Thyroid gland (tissue), 4 donors: ENCODE measurements at regions not wholly inside any gene's neighbourhood (a gene's known extent, or its start where the extent isn't known, plus 50 kb on each side); places are given as distances from the start of the nearest gene placed in this dataset.

ENCODE experiments used
- DNase-seq, 2 donors: peaks; one replicate each; pipeline ENCODE4 v3.0.0-alpha.2; 2019
- H3K27ac ChIP-seq, 3 donors: fragments of 200-600 bp; sonication (generic); 1 replicate in 2 of 3; 2 replicates in 1 of 3; pipeline ENCODE4 v1.5.1; 2016 to 2019; ENCODE audit warnings: mild to moderate bottlenecking in 1 of 3, moderate library complexity in 1 of 3
- H3K27me3 ChIP-seq: fragments of 200-600 bp; sonication (generic); one replicate; pipeline ENCODE4 v1.5.1; 2019
- H3K36me3 ChIP-seq, 2 donors: fragments of 200-600 bp; sonication (generic); one replicate each; pipeline ENCODE4 v1.5.1; 2016 to 2019
- H3K4me1 ChIP-seq, 2 donors: fragments of 200-600 bp; sonication (generic); one replicate each; pipeline ENCODE4 v1.5.1; 2017 to 2019
- H3K4me3 ChIP-seq, 3 donors: fragments of 200-600 bp; sonication (generic); replicated peaks in 1 of 3; 1 replicate in 2 of 3; 2 replicates in 1 of 3; pipeline ENCODE4 v1.5.1; 2016; ENCODE audit warnings: mild to moderate bottlenecking in 1 of 3
- H3K9me3 ChIP-seq: fragments of 200-600 bp; sonication (generic); one replicate; pipeline ENCODE4 v1.5.1; 2017
- CTCF ChIP-seq, 6 experiments: fragments of 200-600 bp in 3 of 6; fragments of 450-650 bp in 3 of 6; sonication (generic) in 3 of 6; IDR thresholded peaks; one replicate each; pipeline ENCODE4 v1.5.1; 2016 to 2019; ENCODE audit warnings: antibody characterized with exemption in 6 of 6, mild to moderate bottlenecking in 2 of 6, inconsistent platforms in 1 of 6, moderate library complexity in 1 of 6
- POLR2A ChIP-seq, 2 donors: fragments of 450-650 bp; IDR thresholded peaks; one replicate each; pipeline ENCODE4 v1.6.1; 2017; ENCODE audit warnings: antibody characterized with exemption in 2 of 2, mild to moderate bottlenecking in 2 of 2, moderate library complexity in 1 of 2
- WGBS, 2 donors: methylation state at CpG; one replicate each; pipeline ENCODE4 v1.1.5; 2017; 5-methylcytosine and 5-hydroxymethylcytosine counted together
- intact Hi-C: fragments of 100-400 bp; cut with DNase I; formaldehyde crosslinking; loops from one replicate; pipeline ENCODE4 v1.15.1; 2023

GRCh38 chr2:139891636-139892035, 1111.4 kb upstream of the NXPH2 start:
- no peaks in the 10 kb centered on the region for H3K27me3 ChIP-seq
- intact Hi-C loops, result no loop called here
- TF ChIP-seq CTCF (IDR thresholded peaks at IDR 0.05) (no peak), POLR2A (IDR thresholded peaks at IDR 0.05) (no peak)
- no peak overlapping the region for H3K4me3 ChIP-seq
- 74 to 80% methylated on average over 4 of the region's 4 CpGs for WGBS, 2 donors
- no peak for DNase-seq
- no peak overlapping the region for H3K27ac ChIP-seq
- H3K36me3 ChIP-seq, result no peaks in the 10 kb centered on the region
- H3K4me1 ChIP-seq, result no peaks in the 10 kb centered on the region
- no peaks in the 10 kb centered on the region for H3K9me3 ChIP-seq

DNA sequence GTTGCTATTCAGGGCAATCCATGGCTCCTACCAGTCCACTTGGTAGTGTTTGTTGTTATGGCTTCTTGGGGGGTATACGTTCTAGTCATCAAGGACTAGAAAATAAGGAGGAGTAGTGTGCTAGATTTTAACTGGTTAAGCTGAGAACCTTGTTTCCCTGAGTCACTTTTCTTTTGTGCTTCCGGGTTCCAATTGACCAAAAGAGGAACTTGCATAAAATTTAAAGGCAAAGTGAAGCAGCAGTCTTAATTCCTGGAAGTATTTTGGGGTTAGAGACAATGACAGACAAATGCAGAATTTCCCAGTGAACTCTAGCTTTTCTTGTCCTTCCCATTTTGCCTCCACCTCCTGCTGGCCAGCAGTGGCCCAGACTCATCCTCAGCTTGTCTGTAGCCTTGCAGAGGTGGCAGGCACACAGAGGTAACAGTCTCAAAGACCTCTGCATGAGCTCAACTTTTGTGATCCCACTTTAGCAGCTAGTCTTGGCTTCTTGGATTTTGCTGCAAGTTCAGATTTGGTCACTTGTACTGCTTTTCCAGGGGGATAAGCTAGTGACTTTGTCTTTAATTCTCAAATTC, 1105.8 kb upstream of the NXPH2 start:
- no peak for DNase-seq

DNA sequence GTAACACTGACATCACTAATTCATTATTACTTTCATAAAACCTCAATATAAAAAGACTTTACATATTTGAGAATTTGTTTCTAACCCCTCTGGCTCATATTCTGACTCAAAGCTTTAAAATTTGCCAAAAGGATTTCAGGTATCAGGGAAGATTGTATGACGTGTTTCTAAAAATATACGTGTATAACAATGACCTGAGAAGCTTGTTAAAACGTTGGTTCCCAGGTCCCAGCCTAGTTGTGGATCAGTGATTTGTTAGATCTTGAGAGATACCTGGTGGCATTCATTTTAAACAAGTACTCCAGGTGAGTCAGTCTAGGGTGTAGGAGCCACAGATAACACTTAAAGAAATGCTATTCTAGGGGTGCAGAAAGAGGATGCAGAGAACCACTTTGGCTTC, 1096.8 kb upstream of the NXPH2 start:
- Histone ChIP-seq H3K27ac (no peak overlapping the region), H3K36me3 (no peaks in the 10 kb centered on the region), H3K9me3 (no peaks in the 10 kb centered on the region), H3K4me3 (no peak overlapping the region), H3K27me3 (no peaks in the 10 kb centered on the region), H3K4me1 (no peaks in the 10 kb centered on the region)
- 44 to 58% methylated on average over 3 of the region's 3 CpGs for WGBS, 2 donors
- no peak for DNase-seq
- TF ChIP-seq POLR2A (IDR thresholded peaks at IDR 0.05) (no peak), CTCF (IDR thresholded peaks at IDR 0.05) (no peak)
- intact Hi-C loops, result no loop called here

More for the DNA sequence above, 1105.8 kb upstream of the NXPH2 start:
- Histone ChIP-seq H3K4me1 (no peaks in the 10 kb centered on the region), H3K4me3 (no peak overlapping the region), H3K27ac (no peak overlapping the region), H3K36me3 (no peaks in the 10 kb centered on the region), H3K9me3 (no peaks in the 10 kb centered on the region), H3K27me3 (no peaks in the 10 kb centered on the region)
- intact Hi-C loops, result no loop called here
- WGBS, 2 donors, result 76 to 85% methylated on average over 2 of the region's 2 CpGs
- TF ChIP-seq CTCF (IDR thresholded peaks at IDR 0.05) (no peak), POLR2A (IDR thresholded peaks at IDR 0.05) (no peak)

DNA sequence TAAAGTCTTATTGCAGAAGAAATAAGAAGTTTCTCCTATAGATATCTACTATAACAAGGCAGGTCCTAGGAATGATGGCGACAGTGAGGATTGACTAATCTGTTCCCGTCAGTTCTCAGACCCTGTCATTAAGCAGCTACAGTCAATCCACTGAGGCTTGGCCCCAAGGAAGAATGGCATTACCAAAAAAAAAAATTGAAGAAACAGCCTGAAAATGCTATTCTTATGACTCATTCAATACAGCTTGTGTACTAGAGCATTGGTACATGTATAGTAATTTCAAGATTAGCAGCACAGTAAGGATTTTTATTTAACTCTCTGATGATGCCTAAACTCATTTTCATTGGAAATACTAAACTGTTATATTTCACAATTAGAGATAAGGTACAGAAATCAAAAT, 1096.1 kb upstream of the NXPH2 start:
- WGBS, 2 donors, result 93 to 99% methylated on average over 2 of the region's 2 CpGs
- Histone ChIP-seq H3K27ac (no peak overlapping the region), H3K36me3 (no peaks in the 10 kb centered on the region), H3K4me3 (no peak overlapping the region), H3K9me3 (no peaks in the 10 kb centered on the region), H3K4me1 (no peaks in the 10 kb centered on the region), H3K27me3 (no peaks in the 10 kb centered on the region)
- TF ChIP-seq POLR2A (IDR thresholded peaks at IDR 0.05) (no peak), CTCF (IDR thresholded peaks at IDR 0.05) (no peak)
- no peak for DNase-seq
- intact Hi-C loops, result no loop called here

DNA sequence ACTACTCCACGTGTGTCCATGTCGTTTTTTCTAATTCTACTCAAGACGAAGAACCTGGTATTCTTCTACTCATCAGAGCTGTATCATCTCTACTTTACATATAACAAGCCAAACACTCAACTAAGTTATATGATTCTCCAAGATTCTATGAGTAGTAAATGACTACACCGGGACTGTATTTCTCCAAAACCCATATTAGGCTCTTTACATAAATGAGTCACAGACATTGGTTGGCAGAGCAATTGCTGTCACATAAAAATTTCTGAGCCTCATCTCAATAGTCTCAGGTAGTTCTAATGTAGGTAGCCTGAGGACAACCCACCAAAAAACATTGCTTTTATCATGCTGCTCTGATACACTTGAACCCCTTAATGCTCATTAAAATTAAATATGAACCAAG, 1092.3 kb upstream of the NXPH2 start:
- WGBS, 2 donors, result 95 to 96% methylated on average over 4 of the region's 4 CpGs
- TF ChIP-seq CTCF (IDR thresholded peaks at IDR 0.05) (no peak), POLR2A (IDR thresholded peaks at IDR 0.05) (no peak)

More for the DNA sequence above, 1092.3 kb upstream of the NXPH2 start:
- Histone ChIP-seq H3K27me3 (no peaks in the 10 kb centered on the region), H3K4me1 (no peaks in the 10 kb centered on the region), H3K4me3 (no peak overlapping the region), H3K36me3 (no peaks in the 10 kb centered on the region), H3K9me3 (no peaks in the 10 kb centered on the region), H3K27ac (no peak overlapping the region)
- intact Hi-C loops, result no loop called here
- no peak for DNase-seq
